GM12865 (cell line): ENCODE measurements at regions not wholly inside any gene's neighbourhood (a gene's known extent, or its start where the extent isn't known, plus 50 kb on each side); places are given as distances from the start of the nearest gene placed in this dataset.
"Not testable (repeated sequence)": the region's sequence is repeated elsewhere in the genome, so short reads cannot be mapped to it uniquely, and the experiment has no call there.

ENCODE experiments used
- DNase-seq: peaks from one replicate; pipeline ENCODE4 v3.0.0; 2010; ENCODE audit warnings: low read depth
- H3K4me3 ChIP-seq: 2 replicates; pipeline ENCODE4 v1.5.1; 2011; ENCODE audit warnings: mild to moderate bottlenecking, low read depth, low read length, control low read depth
- CTCF ChIP-seq: IDR thresholded peaks from 2 replicates; pipeline ENCODE4 v1.5.1; 2011; ENCODE audit warnings: low read length, control low read depth, low read depth, inconsistent platforms; ENCODE audit not compliant: insufficient read depth; ENCODE audit errors: missing control alignments

GRCh38 chr21:19523746-19524145 is 1120.2 kb upstream of the TMPRSS15 start:
- DNase-seq: no peak
- no peak for TF ChIP-seq CTCF
- H3K4me3 ChIP-seq: no peak overlapping the region

GRCh38 chr21:19529031-19529430 is 1125.4 kb upstream of the TMPRSS15 start:
- H3K4me3 ChIP-seq: no peak overlapping the region
- DNase-seq: no peak
- no peak for TF ChIP-seq CTCF

- no peak for DNase-seq
- no peak for TF ChIP-seq CTCF
- H3K4me3 ChIP-seq: no peak overlapping the region
Observed at GRCh38 chr21:19535356-19535755, 1131.8 kb upstream of the TMPRSS15 start.

DNA sequence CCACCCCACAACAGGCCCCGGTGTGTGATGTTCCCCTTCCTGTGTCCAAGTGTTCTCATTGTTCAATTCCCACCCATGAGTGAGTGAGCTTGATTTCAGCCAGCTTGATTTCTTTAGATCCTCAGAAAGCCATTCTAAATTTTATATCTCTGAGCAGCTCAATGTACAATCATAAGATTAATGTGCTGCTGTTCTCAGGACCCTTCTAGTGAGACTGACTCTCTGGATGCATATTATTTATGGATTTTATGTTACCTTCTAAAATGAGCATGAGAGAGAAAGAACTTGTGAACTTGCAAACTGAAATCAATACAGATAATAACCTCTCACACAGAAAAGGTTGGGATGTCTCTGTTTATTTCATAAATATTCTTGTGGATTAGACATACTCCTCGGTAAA is 1133.5 kb upstream of the TMPRSS15 start:
- DNase-seq: no peak
- no peak overlapping the region for H3K4me3 ChIP-seq
- no peak for TF ChIP-seq CTCF

- DNase-seq: no peak
- TF ChIP-seq CTCF: no peak
- no peak overlapping the region for H3K4me3 ChIP-seq
Observed at GRCh38 chr21:19540287-19540686, 1136.7 kb upstream of the TMPRSS15 start.

DNA sequence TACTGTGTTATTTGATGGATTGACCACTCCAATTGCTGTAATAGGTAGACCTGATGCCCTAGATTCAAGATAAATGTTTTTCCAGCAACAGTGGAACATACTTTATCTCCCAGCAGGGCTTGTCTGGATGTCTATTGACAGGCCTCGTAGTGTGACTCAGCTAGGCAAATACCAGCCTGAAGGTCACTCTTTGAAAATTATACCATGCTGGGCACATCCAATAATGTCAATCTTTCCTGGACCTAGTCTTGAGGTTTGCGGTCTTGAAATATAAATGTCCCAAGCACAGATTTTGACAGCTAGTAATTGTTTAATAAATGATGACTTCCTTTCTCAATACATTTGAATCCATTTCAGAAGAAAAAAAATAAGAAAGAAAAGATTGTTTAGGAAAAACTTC is 1138.0 kb upstream of the TMPRSS15 start:
- H3K4me3 ChIP-seq: no peak overlapping the region
- TF ChIP-seq CTCF: no peak
- no peak for DNase-seq

DNA sequence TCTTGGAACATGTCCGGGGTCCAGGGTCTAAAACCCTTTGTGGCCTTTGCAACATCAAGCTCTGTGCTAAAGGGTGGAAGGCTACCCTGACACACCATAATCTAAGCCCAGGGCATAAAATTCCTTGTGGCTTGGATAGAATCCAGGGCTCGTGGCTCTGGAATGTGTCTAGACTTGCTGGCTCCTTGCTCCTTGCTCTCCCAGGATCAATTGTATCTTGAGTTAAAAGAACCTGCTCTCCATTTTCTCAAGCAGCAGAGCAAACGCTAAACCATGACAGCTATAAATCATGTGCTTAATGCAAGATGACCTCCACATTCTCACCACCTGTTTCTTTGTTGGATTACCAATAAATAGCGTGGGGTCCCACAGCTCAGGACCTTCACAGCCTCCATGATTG is 1140.9 kb upstream of the TMPRSS15 start:
- H3K4me3 ChIP-seq: not testable (repeated sequence)

More for the DNA sequence above, 1140.9 kb upstream of the TMPRSS15 start:
- DNase-seq: not testable (repeated sequence)
